Left kidney (tissue), 1 donor: ENCODE measurements at regions not wholly inside any gene's neighbourhood (a gene's known extent, or its start where the extent isn't known, plus 50 kb on each side); places are given as distances from the start of the nearest gene placed in this dataset.

Experiments
- DNase-seq: peaks from one replicate; pipeline ENCODE4 v3.0.0-alpha.2; 2013

DNA sequence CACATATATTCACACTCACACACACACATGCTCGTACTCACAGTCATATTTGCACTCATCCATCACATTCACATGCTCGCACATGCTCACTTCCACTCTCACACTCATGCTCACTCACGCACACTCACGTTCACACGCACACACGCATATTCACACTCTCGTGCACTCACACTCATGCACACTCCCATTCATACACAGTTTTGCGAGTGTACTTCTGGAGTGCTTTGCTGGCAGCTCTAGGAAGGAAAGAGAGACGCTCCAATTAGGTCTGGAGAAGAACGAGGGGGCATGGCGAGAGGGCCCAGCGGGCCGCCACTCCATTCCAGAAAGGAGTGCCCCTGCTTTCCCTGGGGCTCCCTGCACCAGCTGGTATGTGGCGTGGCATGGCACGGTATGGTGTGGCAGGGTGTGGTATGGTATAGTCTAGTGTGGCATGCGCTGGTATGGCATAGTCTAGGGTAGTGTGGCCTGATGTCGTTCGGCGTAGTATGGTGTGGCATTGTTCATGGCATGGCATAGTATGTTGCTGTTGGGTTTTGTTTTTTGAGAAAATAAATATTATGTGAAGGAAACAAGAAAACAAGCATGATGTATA, 216.8 kb upstream of the CDYL start:
- no peak for DNase-seq

DNA sequence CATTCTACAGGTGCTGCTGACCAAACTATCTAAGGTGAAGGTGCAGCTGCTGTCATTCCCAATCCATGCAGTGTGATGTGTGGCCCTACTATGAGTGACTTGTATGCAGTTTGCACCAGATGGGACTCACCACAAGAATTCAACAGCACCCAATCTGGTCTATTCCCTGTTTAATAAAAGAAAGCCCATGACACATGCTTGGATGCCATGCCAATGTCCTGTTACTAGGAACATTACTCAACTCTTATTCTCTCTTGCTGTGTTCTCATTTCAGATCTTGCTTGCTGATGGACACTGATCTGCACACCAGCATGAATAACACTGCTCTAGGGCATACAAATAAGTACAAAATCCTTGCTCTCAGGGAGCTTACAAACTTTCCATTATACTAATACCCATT, 221.6 kb upstream of the CDYL start:
- no peak for DNase-seq

DNA sequence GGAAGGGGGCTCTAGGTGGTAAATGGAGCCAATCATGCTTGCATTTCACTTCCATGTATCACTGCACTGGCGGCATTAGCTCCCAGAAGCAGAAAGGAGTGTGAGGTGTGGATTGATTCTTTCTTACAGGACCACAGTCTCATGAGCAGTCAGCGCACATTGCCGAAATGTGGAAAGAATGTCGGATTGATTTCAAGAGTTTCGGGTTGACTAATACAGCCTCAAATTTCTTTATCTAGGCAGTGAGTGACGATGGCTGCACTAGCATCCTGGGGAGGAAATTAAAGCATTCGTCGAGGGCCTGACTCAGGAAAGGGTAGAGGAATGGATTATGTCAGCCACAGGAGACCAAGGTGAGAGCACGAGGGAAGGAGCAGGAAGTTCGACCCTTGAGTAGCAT, 222.8 kb upstream of the CDYL start:
- no peak for DNase-seq

DNA sequence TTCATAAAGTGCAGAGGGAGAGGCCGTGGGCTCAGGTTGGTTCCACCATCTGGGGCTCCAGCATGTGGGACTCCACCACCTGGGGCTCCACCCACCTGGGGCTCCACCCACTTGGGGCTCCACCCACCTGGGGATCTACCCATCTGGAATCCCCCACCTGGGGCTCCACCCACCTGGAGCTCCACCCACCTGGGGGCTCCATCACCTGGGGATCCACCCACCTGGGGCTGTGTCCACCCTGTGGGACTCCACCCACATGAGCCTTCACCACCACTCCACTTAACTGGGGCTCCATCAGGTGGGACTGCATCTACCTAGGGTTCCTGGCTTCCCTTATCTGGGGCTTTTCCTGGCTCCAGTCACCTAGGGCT, 226.0 kb upstream of the CDYL start:
- DNase-seq = no peak

DNA sequence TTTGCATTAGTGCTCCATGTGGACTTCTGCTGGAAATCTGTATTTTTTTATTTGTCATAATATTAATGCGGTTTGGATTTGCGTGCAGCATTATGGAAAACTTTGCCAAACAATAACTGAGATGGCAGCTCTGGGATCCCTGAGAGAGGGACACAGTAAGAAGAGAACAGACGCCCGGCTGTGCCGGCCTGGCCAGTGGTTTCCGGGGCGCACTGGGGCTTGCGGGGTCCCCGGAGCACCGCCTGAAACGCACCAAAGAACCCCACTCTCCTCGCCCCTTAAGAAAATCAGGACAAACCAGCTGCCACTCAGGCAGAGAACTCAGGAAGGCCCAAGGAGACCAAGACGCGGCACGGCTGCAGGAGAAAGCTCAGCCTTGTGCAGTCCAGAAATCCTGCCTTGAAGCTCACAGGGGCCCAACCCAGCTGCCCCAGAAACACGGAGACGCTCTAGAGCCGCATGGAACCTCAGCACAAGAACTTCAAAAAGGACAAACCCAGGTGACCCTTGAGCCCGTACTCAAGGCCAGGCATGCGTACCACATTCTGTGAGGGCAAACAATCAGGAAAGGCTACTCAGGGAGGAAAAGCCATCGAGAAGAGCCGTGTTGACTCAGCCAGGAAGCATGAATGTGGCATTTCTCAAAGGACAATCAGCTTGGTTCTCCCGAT, 226.5 kb upstream of the CDYL start:
- no peak for DNase-seq

DNA sequence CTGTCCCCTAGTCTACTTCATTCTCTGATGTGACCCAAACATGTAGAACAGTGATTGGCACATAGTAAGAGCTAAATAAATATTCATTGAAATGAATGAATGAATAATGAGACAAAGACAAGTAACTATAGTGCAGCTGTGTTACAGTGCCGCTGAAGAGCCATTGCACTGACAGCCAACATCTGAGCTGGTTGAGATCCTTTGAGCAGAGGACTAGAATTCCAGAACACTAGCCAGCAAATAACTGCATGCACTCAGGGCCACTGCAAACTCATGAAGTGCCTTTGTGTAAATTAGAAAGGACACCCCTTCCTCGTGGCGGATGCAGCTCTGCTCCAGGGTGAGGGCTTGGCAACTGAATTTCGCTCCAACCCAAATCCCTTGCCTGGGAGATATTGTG, 230.3 kb upstream of the CDYL start:
- no peak for DNase-seq

DNA sequence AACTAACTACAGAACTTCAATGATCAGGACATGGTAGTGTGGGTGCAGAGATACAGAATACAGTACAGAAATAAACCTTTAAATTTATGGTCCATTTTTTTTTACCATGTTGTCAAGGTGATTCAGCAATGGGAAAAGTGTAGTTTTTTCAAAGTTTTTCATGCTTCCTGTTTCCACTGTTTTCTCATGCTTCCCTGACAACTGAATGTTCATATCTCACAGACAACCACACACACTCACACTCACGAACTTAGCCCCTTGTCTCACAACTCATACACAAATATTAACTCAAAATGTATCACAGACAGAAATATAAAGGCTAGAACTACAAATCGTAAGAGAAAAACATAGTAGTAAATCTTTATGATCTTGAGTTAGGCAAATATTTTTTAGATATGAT, 232.6 kb upstream of the CDYL start:
- no peak for DNase-seq

DNA sequence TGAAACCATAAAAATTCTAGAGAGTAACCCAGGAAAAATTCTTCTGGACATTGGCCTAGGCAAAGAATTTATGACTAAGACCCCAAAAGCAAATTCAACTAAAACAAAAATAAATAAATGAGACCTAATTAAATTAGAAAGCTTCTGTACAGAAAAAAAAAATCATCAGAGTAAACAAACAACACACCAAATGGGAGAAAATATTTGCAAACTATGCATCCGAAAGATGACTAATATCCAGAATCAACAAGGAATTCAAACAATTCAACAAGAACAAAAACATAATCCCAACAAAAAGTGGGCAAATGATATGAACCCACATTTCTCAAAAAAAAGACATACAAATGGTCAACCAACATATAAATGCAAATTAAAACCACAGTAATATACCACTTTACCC, 242.6 kb upstream of the CDYL start:
- DNase-seq = no peak

DNA sequence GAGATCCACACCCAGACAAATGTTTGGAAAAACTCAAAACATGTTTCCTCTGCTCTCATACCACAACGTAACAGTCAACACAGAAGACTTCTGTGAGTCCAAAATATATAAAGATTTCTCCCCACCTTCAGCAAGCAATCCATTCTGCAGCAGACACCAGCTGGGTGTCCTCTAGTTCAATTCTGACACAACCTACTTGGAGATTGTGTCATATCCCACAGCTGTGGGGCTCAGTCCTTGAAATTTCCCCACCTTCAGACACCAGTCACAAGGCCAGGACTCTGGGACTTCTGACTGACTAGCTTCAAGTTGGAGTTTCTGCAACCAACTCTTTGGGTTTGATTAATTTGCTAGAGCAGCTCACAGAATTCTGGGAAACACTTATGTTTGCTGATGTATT, 244.8 kb upstream of the CDYL start:
- no peak for DNase-seq

DNA sequence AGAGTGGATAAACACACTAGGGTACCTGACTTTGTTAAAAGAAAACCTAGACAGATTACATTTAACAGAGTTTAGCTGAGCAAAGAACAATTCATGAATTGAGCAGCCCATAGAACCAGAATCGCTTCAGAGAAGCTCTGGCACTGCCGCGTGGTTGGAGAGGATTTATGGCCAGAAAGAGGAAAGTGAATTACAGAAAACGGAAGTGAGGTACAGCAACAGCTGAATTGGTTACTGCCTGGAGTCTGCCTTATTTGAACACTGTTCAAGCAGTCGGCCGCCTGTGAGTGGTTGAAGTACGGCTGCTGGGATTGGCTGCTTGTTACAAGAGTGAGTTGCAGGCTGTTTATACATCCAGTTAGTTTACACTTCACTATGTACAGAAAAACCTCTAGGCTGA, 253.8 kb upstream of the CDYL start:
- no peak for DNase-seq

DNA sequence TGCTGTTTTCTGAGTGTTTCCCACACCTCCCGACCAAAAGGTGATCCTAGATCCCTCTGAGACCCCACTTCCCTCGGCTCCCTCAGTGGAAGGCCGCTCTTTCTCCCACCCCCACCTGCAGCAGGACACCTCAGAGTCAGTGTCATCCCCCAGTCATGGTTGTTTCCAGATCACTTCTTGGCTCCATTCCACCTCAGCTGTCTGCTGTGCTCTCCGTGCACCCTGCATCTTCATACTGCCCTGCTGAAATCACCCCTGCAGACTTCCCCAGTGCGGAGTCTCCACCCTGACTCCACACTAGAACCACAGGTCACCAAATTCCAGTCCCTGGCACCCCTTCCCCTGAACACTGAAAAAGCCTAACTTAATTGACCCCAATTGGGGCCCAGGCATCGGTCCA, 255.1 kb upstream of the CDYL start:
- no peak for DNase-seq

DNA sequence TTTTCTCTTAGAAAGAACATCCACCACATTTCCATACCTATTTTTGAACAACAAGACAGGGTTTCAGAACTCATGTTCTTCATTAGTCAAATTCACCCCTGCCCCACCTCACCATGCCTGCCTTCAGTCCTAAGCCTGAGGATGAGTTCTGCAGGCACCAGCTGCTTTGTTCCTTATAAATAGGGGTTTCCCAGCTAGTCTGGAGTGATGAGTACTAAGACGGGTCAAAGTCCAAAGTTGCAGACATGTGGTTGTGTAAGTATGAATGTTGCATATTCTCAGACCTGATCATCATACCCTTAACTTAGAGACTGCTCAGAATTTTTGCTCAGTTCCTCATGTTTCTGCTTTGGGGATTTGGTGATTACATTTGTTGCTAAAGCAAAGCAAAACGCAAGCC, 257.7 kb upstream of the CDYL start:
- DNase-seq = no peak

DNA sequence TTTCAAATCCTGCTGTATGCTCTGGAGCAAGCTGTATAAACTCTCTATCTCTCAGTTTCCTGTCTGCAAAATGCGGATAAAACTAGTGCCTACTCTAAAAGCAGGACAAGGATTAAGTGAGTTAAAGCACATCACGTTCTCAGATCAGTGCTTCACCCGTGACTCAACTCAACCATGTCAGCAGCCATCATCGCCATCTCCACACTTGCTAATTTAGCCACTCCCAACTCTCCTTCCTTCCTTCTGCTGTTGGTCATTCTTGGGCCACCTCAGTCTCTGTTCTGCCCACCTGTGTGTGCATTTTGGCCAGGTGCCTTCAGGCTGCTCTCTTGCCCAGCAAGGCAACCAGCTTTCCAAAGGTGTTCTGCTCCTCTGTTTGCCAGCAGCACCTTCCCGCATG, 260.0 kb upstream of the CDYL start:
- no peak for DNase-seq

DNA sequence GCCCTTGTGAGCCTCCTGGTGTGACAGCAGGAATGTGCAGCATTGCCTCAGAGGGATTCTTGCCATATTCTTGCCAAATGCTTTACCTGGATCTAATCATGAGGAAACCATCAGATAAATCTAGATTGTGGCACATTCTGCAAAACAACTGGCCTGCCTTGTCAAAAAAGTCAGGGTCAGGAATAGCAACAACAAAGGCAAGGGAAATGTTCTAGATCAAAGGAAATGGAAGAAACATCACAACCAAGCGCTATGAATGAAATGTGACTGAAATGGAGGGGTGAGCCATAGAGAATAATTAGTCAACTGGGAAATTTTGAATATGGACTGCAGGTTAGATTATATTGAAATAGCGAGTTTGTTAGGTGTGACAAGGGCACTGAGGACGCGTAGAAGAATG, 262.6 kb upstream of the CDYL start:
- no peak for DNase-seq

DNA sequence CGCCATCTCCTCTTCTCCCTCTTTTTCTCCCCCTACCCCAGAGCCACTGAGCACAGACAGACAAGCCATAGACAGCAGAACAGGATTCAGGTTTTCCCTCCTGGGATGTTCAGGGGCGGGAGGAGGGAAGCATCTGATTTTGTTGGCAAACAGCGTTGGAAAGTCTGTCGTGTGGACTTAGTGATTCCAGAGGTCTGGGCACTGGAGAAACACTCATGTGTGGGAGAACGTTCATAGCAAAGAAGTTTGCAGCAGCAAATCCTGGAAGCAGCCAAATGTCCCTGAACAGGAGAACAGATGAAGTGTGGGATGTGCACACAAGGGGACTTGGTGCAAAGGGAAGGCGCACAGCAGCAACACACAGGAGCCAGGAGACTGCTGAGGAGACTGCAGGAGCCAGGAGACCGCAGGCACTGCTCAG, 264.1 kb upstream of the CDYL start:
- no peak for DNase-seq

DNA sequence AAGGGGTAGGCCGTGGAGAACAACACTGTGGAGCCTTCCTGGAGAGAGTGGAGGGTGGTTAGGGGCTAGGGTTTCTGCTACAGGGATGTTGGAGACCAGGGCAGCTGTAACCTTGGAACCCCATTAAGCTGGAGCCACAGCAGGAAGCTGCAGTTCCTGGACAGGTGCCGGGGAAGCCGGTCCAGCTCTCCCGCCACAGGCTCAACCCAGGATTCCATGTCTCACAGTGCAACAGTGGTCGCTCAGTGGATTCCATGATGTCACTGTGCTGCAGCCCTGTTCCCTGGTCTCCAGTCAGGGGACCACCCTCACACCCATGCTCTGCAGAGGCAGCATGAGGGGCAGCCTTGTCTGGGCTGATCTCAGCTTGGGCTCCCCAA, 264.6 kb upstream of the CDYL start:
- no peak for DNase-seq

DNA sequence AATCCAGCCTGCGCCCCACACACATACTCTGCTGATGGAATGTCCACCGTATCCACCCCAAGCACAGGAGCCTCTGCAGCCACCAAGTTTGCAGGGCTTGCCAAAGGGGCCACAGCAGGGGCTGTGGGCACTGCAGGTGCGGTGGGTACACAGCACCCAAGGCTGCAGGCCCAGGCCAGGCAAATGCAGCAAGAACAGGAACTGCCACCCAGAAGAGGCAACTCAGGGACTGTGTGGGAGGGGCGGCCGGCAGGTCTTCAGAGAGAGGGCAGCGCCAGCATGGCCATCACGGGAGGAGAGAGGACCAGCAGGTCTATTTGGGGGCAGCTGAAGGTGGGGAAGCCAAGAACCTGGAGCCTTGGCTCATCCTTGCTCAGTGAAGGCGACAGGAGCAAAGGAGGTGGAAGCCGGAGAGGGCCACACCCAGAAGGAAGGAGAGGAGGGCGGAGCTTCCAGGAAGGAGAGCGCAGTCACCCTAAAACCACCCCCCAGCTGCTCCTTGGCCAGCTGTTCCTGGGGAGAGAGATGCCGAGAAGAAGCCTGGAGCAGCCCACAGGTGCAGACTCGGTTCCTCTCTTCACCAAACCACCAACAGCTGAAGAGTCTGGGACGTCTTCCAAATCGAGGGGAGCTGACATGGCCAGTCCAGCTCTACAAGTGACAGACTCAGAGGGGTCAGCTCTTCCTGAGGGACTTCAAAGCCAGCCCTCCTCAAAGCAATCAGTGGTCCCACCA, 265.1 kb upstream of the CDYL start:
- DNase-seq = no peak

DNA sequence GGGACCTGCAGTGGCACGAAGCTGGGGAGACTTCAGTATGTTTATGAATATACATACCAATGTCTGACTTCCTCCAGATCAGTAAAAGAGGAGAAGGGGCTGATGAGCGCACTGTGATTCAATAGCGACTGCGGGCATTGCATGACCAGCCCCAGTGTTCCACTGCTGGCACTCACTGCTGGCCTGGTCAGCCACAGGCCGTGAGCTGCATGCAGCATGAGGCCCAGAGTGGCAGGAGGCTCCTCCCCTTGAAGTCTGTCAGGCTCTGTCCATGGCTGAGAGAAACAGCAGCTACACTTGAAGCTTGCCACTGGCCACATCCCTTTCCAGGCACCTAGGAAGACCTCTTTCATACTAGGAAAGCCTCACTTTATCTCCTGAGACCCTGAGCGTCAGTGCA, 265.9 kb upstream of the CDYL start:
- DNase-seq = no peak

DNA sequence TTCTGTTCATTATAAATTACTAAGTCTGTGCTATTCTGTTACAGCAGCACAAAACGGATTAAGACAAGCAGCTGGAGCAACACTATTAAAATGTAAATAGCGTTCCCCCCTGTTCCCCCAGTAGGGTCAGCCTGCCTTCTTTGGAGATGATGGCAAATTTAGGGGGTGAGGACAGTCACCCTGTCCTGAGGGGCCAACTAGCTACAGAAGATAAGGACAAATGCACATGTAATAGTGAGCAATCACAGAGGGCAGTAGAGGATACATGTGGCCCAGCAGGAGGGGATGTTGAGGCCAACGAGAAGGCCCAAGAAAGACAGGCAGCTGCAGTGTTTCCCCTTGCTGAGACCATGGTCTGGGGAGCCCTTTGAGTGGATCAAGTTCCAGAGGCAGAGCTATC, 266.7 kb upstream of the CDYL start:
- DNase-seq = no peak

DNA sequence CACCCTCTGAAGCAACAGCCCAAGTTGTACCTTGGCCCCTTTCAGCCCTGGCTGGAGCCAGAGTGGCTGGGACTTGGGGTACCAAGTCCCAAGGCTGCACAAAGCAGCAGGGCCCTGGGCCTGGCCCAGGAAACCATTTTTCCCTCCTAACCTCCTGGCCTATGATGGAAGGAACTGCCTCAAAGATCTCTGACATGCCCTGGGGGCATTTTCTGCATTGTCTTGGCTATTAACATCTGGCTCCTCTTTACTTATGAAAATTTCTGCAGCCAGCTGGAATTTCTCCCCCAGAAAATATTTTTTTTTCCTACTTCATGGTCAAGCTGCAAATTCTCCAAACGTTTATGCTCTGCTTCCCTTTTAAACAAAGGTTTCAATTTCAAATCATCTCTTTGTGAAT, 269.4 kb upstream of the CDYL start:
- DNase-seq = no peak

DNA sequence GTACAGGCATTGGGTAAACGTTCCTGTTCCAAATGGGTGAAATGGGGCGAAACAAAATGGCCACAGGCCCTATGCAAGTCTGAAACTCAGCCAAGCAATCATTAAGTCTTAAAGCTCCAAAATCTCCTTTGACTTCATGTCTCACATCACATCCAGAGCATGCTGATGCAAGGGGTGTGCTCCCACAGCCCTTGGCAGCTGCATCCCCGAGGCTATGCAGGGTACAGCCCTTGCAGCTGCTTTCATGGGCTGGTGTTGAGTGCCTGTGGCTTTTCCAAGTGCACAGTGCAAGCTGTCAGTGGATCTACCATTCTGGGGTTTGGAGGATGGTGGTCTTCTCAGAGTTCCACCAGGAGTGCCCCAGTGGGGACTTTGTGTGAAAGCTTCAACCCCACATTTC, 270.0 kb upstream of the CDYL start:
- DNase-seq = no peak

DNA sequence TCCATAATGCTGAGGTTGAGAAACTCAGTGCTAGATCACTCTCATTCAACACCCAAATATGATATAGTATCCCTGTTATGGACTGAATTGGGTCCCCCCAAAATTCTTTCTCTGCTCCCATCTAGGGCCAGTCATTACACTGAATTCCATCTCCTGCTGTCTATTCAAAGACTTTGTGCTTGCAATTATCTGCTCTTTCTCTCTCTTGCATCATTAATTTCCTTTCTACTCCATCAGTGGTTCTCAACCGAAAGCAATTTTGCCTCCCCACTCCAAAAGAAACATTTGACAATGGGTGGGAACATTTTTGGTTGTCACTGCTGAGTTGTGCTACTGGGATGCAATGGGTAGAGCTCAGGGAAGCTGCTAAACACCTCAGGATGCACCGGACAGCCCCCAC, 271.5 kb upstream of the CDYL start:
- no peak for DNase-seq

DNA sequence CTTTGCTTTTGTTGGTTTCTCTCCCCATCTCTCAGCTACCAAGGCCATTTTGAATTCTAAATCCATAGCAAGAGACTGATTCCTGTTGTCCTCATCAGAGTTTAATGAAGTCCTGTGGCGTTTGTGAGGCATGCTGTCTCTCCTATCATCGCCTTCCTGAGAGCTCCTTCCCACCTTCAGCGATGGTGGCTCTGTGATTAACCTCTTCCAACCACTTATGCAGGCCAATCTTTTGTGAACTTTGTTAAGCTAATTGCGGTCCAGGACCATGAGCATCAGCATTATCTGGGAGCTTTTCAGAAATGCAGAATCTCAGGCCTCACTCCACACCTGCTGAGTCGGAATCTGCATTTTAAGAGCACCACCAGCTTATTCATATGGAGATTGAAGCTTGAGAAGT, 272.5 kb upstream of the CDYL start:
- no peak for DNase-seq

DNA sequence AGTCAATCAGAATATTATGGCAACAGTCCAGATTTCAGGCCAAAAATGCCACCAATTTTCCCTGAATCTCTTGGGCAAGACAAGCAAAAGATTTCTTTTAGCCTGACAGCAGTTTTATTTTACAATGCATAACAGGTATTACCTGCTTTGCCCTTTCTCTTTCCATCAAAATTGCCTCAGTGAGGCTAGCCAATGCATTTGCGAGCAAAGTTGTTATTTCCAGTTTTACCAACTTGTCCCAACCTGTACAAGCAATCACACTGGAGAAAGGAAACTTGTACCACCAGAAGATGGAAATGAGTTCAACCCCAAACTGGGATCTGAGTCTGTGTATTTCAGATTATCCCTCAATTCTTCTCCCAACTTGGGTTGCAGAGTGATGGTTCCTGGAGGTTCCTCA, 279.9 kb upstream of the CDYL start:
- no peak for DNase-seq
